ENCODE measurements at regions not wholly inside any gene's neighbourhood (a gene's known extent, or its start where the extent isn't known, plus 50 kb on each side); places are given as distances from the start of the nearest gene placed in this dataset.
A peak's percentile ranks its signal among the peaks of the same experiment; 100 is the strongest.

DNA sequence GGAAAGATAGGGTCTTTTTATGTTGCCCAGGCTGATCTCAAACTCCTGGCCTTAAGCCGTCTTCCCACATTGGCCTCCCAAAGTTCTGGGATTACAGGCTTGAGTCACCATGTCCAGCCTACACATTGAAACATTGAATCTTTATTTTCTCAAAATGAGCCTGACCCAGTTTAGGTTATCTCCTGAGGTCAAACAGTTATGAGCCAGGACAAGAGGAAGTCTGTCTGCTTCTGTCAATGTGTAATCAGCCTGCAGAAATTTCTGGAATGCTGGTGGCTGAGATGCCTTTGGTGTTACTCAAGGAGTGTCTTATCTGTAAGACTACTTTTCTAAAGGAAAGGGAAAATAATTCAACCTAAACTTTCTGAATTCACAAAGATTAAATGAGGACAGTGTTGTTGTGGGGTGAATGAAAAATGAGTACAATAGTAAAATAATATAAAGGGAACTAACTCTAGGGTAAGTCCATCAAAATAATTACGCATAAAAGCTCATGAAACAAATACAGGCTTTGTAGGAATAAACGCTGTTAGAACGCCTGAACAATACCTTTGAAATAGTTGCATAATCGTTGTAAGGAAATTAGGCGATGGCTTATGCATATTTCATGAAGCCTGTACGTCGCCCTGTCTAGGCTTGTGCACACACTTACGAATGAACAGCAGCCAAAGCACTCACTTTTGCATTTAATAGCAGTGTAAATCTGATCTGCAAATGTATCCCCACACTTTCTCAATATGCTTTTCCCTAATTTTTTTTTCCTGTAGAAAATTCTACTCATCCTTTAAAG, 260.8 kb downstream of the RDH14 start:
- in situ Hi-C loops (cut with HindIII; ENCODE audit: low sequenced_read_pairs): no loop called here
- H3K4me3 ChIP-seq (ENCODE audit: low read depth, low read length): no peak overlapping the region

DNA sequence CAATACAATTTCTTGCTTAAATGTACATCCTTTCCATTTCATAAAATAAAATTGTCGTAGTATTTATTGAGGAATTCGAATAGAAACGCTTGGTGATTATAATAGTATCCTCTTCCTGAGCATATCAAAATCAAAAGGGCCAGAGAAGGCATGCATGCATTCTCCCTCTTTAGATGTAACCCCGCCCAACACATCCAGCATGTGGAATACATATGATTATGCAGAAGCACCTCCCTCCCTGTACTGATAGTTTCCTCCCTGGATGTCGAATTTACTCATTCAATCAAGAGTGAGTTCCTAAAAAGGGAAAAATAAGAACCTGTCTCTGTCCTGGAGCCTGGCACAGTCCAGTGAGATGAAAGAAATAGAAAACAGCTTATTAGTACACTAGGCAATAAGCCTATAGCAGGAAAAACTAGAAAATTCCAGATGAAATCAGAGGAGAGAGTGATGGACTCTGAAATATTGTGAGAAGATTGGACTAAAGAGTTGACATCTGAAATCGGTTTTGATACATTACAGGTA, 262.9 kb downstream of the RDH14 start:
- no peak overlapping the region for H3K4me3 ChIP-seq (ENCODE audit: low read depth, low read length)
- no peak for DNase-seq (ENCODE audit: low read depth)
- in situ Hi-C loops (cut with HindIII; ENCODE audit: low sequenced_read_pairs): no loop called here
- TF ChIP-seq, protein P1, sequence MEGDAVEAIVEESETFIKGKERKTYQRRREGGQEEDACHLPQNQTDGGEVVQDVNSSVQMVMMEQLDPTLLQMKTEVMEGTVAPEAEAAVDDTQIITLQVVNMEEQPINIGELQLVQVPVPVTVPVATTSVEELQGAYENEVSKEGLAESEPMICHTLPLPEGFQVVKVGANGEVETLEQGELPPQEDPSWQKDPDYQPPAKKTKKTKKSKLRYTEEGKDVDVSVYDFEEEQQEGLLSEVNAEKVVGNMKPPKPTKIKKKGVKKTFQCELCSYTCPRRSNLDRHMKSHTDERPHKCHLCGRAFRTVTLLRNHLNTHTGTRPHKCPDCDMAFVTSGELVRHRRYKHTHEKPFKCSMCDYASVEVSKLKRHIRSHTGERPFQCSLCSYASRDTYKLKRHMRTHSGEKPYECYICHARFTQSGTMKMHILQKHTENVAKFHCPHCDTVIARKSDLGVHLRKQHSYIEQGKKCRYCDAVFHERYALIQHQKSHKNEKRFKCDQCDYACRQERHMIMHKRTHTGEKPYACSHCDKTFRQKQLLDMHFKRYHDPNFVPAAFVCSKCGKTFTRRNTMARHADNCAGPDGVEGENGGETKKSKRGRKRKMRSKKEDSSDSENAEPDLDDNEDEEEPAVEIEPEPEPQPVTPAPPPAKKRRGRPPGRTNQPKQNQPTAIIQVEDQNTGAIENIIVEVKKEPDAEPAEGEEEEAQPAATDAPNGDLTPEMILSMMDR (IDR thresholded peaks at IDR 0.05; ENCODE audit: low read depth, low read length, missing control alignments): no peak

More for the DNA sequence above, 260.8 kb downstream of the RDH14 start:
- TF ChIP-seq, protein P1 (IDR thresholded peaks at IDR 0.05; ENCODE audit: low read depth, low read length, missing control alignments): no peak
- peak; percentile 39 for DNase-seq (ENCODE audit: low read depth)

DNA sequence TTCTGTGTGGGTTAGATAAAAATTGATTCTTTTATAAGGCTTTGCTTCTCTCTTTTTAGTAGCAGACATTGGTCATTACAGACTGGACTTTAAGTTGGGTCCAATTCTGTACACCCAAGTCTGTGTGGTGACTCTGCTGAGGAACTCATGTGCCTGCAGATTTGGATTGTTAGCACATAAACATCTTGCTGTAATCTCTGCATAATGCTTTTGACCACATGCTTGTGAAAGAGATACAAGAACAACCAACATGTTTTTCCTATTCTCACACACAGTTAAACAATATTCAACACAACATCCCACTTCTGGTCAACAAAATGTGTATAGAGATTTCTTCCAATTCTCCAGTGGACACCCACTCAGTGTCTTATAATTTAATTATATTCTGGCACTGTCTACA, 270.1 kb downstream of the RDH14 start:
- no peak overlapping the region for H3K4me3 ChIP-seq (ENCODE audit: low read depth, low read length)
- no peak for DNase-seq (ENCODE audit: low read depth)
- in situ Hi-C loops (cut with HindIII; ENCODE audit: low sequenced_read_pairs): no loop called here
- TF ChIP-seq, protein P1 (IDR thresholded peaks at IDR 0.05; ENCODE audit: low read depth, low read length, missing control alignments): no peak

DNA sequence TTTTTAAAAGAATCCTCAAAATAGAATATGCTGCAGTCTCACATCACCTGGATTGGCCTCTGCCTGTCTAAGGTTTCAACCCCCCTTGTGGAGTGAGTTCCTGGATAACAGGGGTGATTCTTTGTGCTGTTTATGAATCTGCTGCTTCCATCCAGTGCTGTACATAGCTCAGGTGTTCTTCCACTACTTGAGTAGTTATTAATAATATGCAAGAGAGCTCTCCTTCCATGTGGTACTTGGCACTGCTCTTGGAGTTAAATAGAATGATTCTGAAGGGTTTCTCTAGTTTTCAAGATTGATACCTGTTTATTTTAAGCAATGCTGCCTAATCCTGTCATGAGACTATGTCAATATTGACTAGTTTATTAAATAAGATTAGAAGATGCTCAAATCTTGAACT, 273.6 kb downstream of the RDH14 start:
- DNase-seq (ENCODE audit: low read depth): no peak
- H3K4me3 ChIP-seq (ENCODE audit: low read depth, low read length): no peak overlapping the region
- in situ Hi-C loops (cut with HindIII; ENCODE audit: low sequenced_read_pairs): no loop called here
- TF ChIP-seq, protein P1 (IDR thresholded peaks at IDR 0.05; ENCODE audit: low read depth, low read length, missing control alignments): no peak

DNA sequence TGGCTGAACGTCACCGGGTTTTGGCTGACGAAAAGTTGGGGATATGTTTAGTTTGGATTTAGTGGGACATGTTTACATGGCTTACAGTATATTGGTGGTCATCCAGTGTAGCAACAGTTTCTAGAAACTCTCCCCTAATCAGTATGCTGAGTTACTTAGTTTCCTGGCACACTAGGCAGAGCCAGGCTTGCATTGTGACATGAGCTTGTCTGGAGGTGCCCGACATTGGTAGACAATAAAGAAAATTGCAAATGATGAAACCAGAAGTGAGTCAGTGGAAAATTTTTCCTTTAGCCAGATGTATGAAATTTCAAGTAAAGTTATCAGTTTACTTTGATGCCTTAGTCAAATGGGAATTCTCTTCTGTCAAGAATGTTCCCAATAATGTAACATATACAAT, 276.1 kb downstream of the RDH14 start:
- no peak for DNase-seq (ENCODE audit: low read depth)
- TF ChIP-seq, protein P1 (IDR thresholded peaks at IDR 0.05; ENCODE audit: low read depth, low read length, missing control alignments): no peak
- in situ Hi-C loops (cut with HindIII; ENCODE audit: low sequenced_read_pairs): no loop called here
- H3K4me3 ChIP-seq (ENCODE audit: low read depth, low read length): no peak overlapping the region

DNA sequence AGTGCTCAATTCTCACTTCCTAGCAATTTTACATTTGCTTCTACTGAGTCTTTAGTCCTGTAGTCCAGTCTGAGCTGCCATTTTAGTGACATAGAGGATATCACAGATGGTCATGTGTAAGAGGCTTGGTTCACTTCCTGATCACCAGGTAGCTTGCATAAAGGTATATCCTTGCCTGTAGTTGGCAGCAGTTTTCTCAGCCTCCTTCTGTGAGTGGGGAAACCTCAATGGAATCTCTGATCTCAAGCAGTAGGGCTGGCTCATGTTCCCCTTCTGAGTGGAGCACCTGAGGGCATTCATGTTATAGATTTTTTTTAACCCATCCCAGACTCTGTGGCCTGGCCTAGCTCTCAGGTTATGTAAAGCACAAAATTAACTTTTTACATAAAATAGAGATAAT, 278.4 kb downstream of the RDH14 start:
- no peak for DNase-seq (ENCODE audit: low read depth)
- in situ Hi-C loops (cut with HindIII; ENCODE audit: low sequenced_read_pairs): no loop called here
- H3K4me3 ChIP-seq (ENCODE audit: low read depth, low read length): no peak overlapping the region
- TF ChIP-seq, protein P1 (IDR thresholded peaks at IDR 0.05; ENCODE audit: low read depth, low read length, missing control alignments): no peak
